GM19397 (cell line): ENCODE measurements at regions not wholly inside any gene's neighbourhood (a gene's known extent, or its start where the extent isn't known, plus 50 kb on each side); places are given as distances from the start of the nearest gene placed in this dataset.

Experiments used
- ATAC-seq: cut with Tn5 transposase; IDR thresholded peaks from one replicate; pipeline ENCODE4 v1.9.1; 2021; ENCODE audit warnings: mild to moderate bottlenecking, moderate library complexity; ENCODE audit not compliant: unreplicated experiment

DNA sequence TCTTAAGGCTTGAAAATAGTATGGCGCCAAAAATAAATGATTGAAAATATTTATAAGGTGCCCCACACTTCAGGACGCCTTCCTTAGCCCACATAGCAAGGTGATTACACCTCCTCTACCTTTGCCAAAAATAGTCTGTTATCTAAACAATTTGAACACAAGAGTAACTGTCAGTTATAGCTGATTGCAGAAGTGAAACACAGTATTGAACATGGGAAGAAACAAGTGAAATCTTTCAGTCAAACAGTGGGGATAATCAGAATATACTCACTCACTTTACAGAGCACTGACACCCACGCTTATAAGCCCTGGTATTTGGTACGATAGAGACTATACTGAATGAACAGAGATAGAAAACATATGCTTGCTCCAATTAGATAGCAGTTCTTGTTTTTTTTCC, 203.1 kb downstream of the RAB38 start:
- no peak for ATAC-seq

DNA sequence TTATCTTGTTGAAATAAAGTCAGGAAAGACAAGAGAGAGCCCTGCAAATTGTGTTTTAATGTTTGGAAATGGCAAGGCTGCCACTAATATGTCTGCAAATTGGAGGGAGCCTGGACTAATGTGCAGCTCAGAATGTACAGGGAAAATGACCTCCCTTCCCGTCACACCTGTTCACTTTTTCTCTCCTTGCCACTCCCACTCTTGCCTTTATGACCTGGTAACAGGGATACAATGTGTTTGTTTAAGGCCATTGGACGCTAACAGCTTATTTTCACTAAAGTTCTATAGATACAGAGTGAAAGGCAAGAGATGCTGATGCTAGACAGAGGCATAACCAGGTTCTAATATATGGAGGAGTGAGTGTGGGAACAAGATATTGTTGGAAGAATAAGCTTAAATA, 203.9 kb downstream of the RAB38 start:
- ATAC-seq = no peak

- no peak for ATAC-seq
Measured at GRCh38 chr11:87970762-87971161, 204.5 kb downstream of the RAB38 start.

DNA sequence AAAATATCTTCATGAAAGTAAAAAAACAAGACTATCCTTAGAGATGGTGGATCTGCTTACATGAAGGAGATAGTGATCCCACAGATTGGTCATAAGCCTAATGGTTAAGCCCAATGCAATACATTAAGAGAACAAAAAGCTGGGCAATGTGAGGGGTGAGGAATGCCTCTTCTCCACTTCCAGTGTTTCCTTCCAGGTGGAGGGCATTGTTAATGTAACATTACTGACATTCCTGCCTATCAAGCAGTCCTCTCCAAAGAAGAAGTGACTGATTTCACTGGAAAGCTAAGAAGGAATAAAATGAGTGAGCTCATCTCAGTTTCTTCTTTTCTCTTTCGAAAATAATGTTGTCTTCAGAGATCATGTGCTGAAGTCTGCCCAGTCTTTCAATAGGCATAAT, 207.8 kb downstream of the RAB38 start:
- no peak for ATAC-seq

GRCh38 chr11:87966694-87967093, 208.5 kb downstream of the RAB38 start:
- ATAC-seq = no peak

DNA sequence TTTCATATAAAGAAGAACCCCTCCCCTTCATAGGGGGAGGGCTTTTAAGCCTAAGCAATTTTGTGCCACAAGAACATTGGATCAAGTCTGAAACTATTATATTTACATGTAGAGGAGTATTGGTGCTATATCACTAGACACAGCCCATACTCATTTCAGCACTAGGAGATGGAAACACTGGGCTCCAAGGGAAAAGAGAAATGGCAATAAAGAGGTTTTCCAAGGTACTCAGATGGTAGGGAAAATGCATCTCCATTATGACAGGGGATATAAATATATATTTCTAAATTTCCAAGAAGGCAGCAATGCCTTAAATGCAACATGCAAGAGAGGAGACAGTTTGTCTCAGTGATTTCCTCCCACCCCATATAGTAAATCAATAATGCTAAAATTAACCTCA, 209.0 kb downstream of the RAB38 start:
- ATAC-seq = no peak

- ATAC-seq = no peak
Measured at GRCh38 chr11:87961606-87962005, 213.6 kb downstream of the RAB38 start.

DNA sequence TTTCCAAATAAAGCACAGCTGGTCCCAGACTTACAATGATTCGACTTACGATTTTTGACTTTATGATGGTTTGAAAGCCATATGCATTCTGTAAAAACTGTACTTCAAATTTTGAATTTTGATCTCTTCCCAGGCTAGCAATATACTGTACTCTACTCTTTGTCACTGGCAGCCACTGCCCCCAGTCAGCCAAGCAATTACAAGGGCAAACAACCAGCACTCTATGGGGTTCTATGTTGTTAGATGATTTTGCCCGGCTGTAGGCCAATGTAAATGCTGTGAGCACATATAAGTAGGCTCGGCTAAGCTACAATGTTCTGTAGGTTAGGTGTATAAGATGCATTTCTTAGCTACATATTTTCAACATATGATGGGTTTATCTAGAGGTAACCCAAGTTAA, 217.3 kb downstream of the RAB38 start:
- no peak for ATAC-seq

DNA sequence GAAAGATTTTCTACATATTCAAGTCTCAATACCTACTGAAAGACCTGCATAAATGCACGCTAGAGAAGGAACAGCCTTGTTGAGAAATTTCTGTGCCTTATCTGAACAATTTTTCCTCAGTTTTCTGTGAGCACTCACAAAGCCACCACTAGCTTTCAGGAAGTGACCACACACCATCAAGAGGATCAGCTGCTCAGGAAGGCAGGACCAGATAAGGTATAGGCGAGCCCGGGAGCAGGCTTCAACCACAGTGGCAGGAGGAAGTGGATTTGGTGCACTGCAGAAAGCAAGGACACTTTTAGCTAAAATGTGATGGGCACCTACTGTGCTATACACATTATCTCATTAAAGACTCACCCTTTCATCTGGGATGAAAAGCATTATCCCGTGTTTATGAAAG, 220.8 kb downstream of the RAB38 start:
- no peak for ATAC-seq

DNA sequence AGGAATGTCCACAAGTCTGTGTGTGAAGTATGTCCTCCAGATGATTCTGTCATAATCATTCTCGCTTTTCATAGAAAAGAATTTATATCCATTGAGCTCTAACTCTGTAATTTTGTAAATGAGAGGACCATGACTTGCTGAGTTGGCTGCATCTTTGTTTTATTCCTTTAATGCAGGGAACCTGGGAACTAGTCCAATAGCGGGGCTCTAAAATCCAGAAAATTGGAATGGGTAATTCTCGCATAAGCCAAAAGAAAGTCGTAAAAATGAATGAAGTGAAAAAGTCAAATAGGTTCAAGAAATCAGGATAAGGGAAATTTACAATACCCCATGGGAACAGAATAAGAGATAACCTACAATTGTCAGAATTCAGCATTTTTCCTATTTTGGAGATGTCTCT, 232.5 kb downstream of the RAB38 start:
- ATAC-seq = no peak

DNA sequence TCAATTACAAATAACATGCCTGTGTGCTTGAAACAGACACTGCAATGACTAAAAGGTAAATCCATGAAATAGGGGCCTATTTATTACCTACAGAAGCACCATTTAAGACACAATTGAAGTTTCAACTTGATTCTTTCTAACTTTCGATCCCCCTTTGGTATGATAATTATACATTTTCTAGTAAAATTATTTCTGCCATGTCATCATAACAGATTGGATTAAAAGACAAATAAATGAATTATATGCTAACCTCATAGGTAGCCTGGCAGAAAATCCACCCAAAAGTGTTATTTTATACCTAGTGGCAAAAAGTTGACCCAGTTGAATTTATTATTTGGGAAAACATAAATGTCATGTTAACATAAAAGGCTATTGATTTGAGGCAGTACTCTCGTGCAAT, 241.1 kb downstream of the RAB38 start:
- ATAC-seq = no peak

DNA sequence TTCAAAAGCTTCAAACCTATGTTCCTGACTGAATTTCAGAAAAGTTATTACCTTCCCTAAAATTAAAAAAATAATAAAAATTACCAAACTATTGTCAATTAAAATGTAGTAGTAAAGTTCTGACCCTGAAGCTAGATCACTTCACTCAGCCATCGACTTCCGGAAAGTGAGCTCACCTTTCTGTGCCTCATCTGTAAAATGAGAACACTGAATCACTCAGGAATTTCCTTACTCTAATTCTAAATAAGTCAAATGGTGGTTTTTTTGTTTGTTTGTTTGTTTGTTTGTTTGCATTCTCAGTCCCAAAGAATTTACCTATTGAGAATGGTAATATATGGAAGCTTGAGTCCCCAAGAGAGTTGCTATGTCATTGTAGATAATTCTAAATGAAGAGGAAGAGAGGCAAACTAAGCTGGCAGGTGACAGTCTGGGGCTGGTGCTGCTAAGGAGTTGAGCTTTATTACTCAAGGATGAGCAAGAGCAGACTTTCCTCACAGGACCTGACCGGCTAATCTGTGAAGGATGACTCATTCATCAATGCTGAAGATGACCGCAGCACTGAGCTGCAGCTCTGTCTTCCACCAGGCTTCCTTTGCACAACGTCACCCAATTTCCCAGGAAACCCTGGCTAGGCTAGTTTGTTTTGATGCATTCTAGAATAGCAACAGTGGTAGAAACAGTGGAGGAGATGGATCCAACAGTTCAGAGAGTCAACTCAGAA, 248.8 kb downstream of the RAB38 start:
- no peak for ATAC-seq

DNA sequence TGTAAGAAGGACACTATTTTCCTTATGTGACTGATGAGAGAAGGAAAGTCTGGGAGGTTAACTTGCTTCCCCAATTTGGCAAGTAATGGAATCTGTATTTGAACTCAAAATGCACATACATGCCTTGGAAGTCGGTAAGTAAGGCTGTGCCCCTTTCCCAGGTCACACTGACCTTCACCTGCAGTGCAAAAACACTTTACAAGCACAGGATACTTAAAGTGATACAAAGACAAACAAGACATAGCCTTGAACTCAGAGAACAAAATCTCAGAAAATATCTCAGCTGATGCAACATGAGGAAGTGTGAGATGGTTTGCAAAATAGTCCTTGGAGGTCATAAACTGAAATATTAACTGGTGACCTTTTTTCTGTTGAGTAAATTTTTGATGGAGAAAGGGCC, 251.1 kb downstream of the RAB38 start:
- no peak for ATAC-seq

GRCh38 chr11:87917111-87917510, 258.1 kb downstream of the RAB38 start:
- ATAC-seq = no peak

GRCh38 chr11:87909178-87909577, 266.1 kb downstream of the RAB38 start:
- no peak for ATAC-seq

GRCh38 chr11:87908086-87908485, 267.2 kb downstream of the RAB38 start:
- ATAC-seq = no peak

- no peak for ATAC-seq
Measured at GRCh38 chr11:87903345-87903744, 271.9 kb downstream of the RAB38 start.

DNA sequence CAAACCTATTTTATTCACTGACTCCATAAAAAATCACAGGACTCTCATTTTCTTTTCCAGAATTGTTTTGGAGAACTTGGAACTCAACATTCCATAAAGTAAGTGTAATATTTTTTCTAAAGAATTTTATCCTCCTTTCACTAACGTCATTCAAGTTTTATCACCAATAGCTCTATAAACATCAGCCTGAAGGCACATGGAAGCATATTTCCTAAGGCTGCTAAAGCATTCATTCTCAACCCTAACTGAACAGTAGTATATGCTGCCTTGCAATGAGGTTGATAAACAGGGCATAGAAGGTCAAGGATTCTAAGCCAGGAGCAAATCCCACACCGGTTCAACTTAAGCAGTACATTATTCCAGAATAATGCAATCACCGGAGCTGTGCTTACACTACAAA, 273.9 kb downstream of the RAB38 start:
- no peak for ATAC-seq

DNA sequence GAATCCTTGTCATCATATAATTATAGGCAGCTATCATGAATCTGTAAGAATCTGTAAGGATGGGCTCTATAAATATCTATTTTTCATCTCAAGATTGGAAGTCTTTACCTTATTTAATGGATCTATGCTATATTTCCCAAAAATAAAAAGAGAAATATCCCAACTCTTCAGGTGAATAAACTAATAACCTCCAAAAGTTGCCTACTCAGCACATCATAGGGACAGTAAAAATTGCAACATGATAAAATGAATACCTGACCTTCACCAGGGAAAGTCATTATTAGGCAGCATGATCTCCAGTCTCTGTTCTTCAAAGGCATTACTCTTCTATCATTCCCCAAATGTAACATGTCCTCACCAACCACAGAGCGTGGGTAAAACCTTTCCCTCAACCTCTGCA, 277.3 kb downstream of the RAB38 start:
- ATAC-seq = no peak

GRCh38 chr11:87897071-87897470, 278.2 kb downstream of the RAB38 start:
- no peak for ATAC-seq

DNA sequence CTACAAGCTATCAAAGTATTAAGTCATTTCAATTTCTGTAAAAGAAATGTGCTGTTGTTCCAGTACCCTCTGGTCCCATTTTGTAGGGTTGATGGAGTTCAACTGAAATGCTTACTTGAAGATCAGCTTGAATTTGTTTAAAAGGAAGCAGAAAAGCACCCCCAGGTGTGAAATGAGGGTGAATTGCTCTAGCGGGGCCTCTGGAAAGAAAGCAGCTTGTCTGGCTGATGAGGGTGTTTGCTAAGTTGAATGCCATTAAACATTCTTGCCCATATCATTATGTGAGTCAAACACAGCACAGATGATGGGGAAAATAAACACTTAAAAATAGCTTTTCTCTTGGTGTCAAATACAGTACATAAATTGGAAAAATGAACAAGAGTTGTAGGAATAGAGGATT, 280.3 kb downstream of the RAB38 start:
- ATAC-seq = no peak

- ATAC-seq = no peak
Measured at GRCh38 chr11:87892291-87892690, 283.0 kb downstream of the RAB38 start.

DNA sequence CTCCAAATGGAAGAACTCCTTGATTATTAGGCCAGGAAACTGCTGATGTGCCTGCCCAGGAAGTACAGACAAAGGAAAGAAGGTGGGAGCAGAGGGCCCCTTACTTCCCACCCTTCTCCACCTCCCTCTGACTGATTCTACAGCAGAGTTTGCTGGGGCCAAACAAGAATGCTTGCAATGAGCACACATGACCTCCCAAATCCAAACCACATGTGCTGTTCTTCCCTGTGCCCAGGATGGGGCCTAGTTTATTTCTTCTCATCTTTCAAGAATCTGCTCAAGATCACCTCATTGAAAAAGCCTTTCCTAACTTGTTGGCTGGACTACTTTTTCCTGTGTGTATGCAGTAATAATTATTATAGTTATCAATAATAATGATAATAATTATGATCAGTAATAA, 286.1 kb downstream of the RAB38 start:
- ATAC-seq = no peak
